ENCODE measurements at regions not wholly inside any gene's neighbourhood (a gene's known extent, or its start where the extent isn't known, plus 50 kb on each side); places are given as distances from the start of the nearest gene placed in this dataset.

GRCh38 chr5:174335682-174336364, 290.3 kb downstream of the NSG2 start:
- no peak for DNase-seq (ENCODE audit: low spot score)

GRCh38 chr5:174336479-174336878, 291.0 kb downstream of the NSG2 start:
- no peak for DNase-seq (ENCODE audit: low spot score)

- no peak for DNase-seq (ENCODE audit: low spot score)
Measured at GRCh38 chr5:174337276-174338184, 292.0 kb downstream of the NSG2 start.

GRCh38 chr5:174338185-174339010, 292.9 kb downstream of the NSG2 start:
- DNase-seq (ENCODE audit: low spot score) = no peak

GRCh38 chr5:174339130-174339529, 293.6 kb downstream of the NSG2 start:
- DNase-seq (ENCODE audit: low spot score) = no peak

GRCh38 chr5:174340226-174340625, 294.7 kb downstream of the NSG2 start:
- DNase-seq (ENCODE audit: low spot score) = no peak

GRCh38 chr5:174342696-174343095, 297.2 kb downstream of the NSG2 start:
- no peak for DNase-seq (ENCODE audit: low spot score)

- DNase-seq (ENCODE audit: low spot score) = no peak
Measured at GRCh38 chr5:174343826-174344225, 298.3 kb downstream of the NSG2 start.

- DNase-seq (ENCODE audit: low spot score) = no peak
Measured at GRCh38 chr5:174344335-174344734, 298.8 kb downstream of the NSG2 start.

GRCh38 chr5:174347183-174347582, 301.7 kb downstream of the NSG2 start:
- DNase-seq (ENCODE audit: low spot score) = no peak

- no peak for DNase-seq (ENCODE audit: low spot score)
Measured at GRCh38 chr5:174348311-174348981, 302.9 kb downstream of the NSG2 start.

GRCh38 chr5:174352681-174353080, 307.2 kb downstream of the NSG2 start:
- DNase-seq (ENCODE audit: low spot score) = no peak

GRCh38 chr5:174354571-174354970, 309.1 kb downstream of the NSG2 start:
- no peak for DNase-seq (ENCODE audit: low spot score)

GRCh38 chr5:174355208-174355612, 309.7 kb downstream of the NSG2 start:
- no peak for DNase-seq (ENCODE audit: low spot score)

GRCh38 chr5:174355995-174356394, 310.5 kb downstream of the NSG2 start:
- DNase-seq (ENCODE audit: low spot score) = no peak

GRCh38 chr5:174356536-174356935, 311.0 kb downstream of the NSG2 start:
- DNase-seq (ENCODE audit: low spot score) = no peak

GRCh38 chr5:174358276-174358675, 312.8 kb downstream of the NSG2 start:
- no peak for DNase-seq (ENCODE audit: low spot score)

GRCh38 chr5:174359071-174359470, 313.6 kb downstream of the NSG2 start:
- DNase-seq (ENCODE audit: low spot score) = no peak

GRCh38 chr5:174362514-174362913, 317.0 kb downstream of the NSG2 start:
- DNase-seq (ENCODE audit: low spot score) = no peak

- DNase-seq (ENCODE audit: low spot score) = no peak
Measured at GRCh38 chr5:174363934-174364333, 318.4 kb downstream of the NSG2 start.

- DNase-seq (ENCODE audit: low spot score) = no peak
Measured at GRCh38 chr5:174364676-174365075, 319.2 kb downstream of the NSG2 start.

Data from mucosa of gallbladder (tissue), 1 donor.